Stimulated activated CD4-positive, alpha-beta T cell treated with anti-CD3 and anti-CD28 coated beads, Interleukin-2, amount 100 ng/mL, for 4 hours (primary cell): ENCODE measurements at regions not wholly inside any gene's neighbourhood (a gene's known extent, or its start where the extent isn't known, plus 50 kb on each side); places are given as distances from the start of the nearest gene placed in this dataset.

ENCODE experiments used
- DNase-seq: peaks from one replicate; pipeline ENCODE4 v3.0.0-alpha.2; 2020; ENCODE audit warnings: low read depth

DNA sequence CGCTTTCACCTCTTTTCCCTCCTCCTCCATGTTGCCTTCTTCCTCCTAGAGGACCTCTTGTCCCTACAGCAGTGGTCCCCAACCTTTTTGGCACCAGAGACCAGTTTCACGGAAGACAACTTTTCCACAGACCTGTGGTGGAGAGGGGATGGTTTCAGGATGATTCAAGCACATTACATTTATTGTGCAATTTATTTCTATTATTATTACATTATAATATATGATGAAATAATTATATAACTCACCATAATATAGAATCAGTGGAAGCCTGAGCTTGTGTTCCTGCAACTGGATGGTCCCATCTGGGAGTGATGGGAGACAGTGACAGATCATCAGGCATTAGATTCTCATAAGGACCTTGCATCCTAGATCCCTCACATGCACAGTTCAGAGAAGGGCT lies 152.2 kb upstream of the NCKAP5 start:
- no peak for DNase-seq

DNA sequence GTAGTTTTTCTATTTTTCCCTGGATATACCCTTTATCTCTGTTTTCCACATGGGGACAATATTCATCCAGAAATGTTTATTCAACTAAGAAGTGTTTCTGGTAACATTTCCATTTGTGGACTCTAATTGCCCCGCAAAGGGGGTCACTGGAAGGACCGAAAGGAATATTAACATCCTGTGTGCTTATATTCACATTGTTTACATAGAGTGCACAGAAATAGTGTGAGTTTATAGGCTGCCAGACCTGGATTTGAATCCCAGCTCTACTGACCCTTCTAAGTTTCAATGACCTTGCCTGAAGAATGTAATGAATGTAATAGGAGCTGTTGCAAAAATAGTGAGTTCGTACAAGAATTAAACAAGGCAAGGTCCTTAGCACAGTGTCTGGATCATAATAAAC lies 152.9 kb upstream of the NCKAP5 start:
- DNase-seq: no peak

DNA sequence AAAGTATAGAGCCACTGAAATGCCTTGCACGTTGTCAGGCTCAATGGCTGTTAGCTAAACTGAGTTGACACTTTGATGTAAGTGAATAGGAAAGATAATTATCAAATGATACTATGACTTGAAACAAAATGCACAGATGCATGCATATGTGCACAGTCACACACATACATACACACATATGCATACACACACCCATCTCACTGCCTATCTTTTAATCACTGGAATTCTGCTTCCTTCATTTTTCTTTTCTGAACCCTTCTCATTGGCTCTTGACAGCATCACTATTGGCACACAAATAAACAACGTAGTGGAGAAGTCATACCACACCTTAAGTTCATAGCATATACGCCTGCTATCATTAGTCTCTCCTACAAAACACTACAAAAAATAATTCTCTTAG lies 154.9 kb upstream of the NCKAP5 start:
- no peak for DNase-seq

DNA sequence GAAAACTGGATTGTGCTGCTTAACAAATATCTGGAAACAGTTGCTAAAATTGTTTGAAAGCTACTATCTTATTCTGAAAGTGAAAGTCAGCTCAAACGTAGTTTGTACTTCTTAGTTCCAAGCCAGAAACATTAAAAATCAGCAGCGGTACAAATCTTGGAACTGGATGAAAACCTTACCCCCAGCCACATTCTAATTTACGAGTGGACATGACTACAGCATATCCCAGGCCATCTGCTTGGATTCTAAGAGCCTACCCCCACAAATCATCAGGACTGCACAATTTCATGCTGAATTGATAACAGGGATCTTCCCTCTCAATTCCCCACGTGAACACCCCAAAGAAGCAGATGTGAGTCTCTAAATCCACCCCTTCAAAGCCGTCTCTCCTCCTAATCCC lies 158.7 kb upstream of the NCKAP5 start:
- no peak for DNase-seq

DNA sequence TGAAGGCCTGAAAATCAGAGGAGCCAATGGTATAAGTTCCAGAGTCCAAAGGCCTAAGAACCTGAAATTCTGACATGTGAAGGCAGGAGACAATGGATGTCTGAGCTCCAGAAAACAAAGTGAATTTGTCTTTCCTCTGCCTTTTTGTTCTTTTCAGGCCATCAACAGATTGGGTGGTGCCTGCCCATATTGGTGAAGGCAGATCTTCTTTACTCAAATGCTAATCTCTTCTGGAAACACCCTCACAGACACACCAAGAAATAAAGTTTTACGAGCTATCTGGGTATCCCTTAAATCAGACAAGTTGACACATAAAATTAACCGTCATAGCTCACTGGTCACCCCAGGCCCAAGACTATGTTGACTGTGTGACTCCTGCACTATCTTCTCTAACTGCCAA lies 163.8 kb upstream of the NCKAP5 start:
- no peak for DNase-seq

DNA sequence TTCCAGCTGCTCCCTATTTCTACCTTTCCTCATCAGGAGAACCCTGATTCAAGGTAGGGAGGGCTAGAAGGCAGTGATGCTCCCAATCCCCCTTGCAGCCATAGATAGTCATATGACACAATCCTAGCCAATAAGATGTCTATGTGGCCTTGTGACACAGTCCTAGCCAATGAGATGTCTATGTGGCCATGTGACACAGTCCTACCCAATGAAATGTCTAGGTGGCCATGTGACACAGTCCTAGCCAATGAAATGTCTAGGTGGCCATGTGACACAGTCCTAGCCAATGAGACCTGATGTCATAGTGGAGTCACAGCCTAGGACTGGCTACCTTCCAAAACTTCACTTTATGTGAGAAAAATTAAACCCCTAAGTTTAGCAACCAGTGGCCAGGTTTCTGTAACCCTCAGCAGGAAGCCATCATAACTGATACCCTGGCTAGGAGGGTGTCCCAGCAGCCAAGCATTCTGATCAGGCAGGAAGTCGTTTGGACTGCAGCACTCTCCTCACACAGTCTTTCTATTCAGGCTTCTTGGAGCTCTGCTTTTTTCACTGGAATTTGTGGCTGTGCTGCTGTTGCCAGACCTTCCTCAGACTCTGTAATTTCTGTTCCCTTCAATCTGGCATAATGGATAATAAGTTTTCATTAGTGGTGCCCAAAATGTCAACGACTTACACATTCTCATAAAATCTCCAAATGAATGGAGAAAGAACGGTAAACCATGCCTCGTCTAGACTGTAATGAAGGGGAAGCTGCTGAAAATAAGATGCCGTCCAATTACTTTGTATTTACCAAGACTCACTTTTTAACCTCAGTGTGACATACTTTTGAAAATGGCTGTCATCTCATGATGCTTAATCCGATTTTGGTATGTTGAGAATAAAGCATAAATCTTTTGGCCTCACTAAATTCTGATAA lies 165.0 kb upstream of the NCKAP5 start:
- DNase-seq: no peak

DNA sequence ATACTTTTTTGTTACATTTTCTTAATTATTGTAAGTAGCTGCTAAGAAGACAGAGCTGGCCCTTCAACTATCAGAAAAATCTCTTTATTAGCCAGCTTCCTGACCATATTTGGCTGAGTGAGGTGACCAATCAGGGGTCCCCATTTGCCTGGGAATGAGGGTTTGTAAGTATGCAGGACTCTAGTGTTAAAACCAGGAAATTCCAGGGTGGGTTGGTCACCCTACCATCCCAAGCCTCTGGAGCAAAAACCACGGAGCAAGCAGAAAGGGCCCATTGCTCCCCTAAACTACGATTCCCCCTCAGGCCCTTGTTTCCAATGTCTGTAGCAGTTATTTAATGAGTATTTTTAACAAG lies 165.6 kb upstream of the NCKAP5 start:
- DNase-seq: no peak

DNA sequence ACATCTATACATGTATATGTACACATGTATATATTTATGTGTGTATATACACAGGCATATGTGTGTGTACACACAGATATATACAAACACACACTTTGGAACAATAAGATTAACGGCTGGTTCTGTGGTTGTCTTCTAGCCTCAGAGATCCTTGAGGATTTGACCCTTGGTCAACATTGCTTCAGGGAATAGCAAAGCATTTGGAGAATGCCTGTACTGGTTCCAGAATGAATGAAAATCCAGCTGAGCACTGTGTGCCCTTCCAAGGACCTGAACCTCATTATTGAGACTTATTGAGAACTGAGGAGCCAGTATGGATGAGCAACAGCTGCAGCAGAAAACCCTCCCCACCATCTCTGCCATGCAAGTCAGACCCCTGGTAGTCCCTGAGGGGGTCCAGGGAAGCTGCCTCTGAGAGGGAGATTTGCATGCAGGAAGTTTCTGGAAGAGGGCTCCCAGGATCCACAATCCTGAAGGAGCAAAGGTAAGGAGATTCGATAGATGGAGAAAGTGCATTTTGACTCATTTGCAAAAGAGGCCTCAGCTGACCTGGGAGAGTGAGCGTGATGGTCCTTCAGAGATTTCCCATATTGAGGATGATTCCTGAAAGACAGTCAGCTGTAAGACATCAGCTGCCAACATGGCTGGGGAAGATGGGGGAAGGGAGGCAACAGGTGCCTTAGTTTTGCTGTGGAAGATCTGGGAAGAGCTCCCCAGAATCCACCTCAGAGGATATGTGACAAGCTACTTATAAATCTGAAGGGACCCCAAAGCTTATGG lies 166.6 kb upstream of the NCKAP5 start:
- no peak for DNase-seq

DNA sequence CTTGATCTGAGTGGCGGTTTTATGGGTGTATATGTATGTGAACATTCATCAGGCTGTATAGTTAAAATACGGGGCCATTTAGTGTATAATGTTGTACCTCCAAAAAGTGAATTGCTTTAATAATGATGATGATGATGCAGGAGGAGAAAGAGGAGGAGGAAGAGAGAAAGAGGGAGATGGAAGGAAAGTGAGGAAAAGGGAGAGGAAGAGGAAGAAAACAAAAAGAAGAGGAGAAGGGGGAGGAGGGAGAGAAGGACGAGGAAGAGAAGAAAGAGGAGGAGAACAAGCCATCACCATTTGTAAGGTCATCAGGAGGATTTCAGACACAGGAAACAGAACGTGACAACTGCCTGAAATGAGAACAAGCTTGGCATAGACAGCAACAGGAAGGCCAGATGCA lies 168.4 kb upstream of the NCKAP5 start:
- no peak for DNase-seq

DNA sequence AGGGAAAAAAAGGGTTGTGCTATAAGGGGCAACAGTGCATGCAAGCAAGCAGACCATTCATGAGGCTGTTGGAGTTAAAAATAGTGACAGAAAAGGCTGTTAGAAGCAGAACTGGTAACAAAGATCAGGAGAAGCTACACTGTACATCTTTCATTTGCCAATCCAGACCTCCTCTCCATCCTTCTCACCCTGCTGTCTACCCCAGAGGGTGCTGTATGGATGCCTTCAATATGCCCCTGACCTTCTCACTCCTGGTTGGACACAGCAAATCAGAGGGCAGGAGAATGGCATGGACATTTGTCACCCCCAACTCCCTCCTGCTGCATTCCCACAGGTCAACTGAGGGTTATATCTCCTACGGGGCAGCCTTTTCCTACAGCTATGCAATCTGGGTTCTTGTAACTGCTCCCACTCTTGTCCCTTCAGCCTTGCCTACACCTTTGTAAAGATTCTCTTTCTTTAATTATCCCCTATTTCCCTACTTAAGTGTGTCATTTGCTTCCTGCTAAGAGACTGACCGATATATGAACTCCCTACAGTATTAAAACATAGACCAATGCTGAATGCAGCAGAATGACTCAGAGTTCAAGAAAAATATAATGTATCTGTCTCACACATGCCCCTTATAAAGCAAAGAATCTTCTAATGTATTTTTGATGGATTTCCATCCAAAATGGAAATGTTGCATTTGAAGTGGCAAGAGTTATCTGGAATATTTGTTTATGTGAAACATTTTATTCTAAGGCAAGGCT lies 169.2 kb upstream of the NCKAP5 start:
- DNase-seq: no peak

DNA sequence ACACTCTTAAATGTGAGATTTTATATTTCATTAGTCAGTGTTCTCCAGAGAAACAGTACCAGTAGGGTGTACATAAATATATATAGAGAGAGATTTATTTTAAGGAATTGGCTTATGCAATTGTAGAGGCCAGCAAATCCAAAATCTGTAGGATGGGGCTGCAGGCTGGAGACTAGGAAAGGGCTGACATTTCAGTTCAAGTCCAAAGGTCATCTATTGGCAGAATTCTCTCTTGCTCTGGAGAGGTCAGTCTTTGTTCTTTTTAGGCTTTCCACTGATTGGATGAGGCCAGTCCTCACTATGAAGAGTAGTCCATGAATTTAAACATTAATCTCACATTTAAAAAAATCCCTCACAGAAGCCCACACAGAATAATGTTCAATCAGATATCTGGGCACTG lies 170.8 kb upstream of the NCKAP5 start:
- no peak for DNase-seq

DNA sequence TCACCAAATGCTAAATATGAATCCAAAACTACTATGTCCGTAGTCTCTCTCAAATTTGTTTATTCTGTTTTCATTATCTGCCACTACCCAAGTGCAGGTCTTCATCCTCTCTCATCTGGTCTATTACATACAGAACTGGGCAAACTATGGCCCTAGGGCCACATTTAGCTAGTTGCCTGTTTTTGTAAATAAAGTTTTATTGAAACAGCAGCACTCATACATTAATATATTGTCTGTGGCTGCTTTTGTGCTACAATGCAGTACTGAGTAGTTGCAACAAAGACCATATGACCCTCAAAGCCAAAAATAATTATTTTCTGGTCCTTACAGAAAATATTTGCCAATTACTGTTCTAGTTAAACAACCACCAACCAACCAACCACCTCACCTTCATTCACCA lies 172.2 kb upstream of the NCKAP5 start:
- DNase-seq: no peak

DNA sequence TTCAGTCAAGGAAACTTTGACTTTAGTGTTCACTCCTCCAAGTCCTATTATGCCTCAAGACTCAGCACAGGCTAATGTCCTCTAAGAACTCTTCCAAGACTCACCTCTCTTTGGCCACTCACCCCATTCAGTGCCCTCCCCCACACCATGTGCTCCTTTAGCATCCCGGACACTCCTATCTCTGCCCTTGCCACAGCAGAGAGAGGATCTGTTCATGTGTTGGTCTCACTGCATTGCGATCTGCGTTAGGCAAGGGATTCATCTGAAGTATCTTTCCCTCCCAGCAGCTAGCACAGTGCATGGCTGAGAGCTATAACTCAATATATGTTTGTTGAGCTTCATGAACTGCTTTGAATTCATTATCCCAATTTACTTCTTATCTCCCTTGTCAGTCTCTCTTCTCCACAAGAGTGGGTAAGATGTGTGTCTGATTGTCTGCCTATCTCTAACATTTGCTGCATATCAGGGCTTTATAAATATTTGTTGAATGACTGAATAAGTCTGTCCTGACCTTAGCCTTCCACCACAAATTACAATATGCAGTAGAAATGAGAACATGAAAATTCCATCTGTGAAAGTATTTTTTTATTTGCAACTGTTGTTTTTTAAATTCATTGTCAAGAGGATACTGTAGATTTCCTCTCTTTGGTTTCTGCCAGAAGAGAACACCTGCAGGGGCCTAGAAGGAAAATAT lies 179.9 kb upstream of the NCKAP5 start:
- DNase-seq: no peak

DNA sequence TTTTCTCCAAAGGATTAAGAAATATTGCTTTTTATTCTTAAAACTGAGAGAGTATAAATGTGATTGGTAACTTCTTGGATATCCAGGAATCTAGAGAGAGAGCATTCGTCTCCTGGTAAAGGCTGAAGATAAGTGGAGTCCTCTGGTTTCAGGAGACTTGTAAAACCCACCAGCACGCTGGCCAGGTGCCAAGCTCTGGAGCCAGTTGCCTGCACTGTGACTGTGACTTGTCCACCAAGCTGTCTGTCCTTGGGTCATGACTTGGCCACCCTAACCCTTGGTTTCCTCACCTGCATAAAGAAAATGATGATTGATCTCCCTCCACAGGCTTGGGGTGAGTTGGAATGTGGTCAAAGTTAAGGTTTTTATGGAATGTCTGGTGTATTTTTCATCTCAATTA lies 185.4 kb upstream of the NCKAP5 start:
- no peak for DNase-seq

DNA sequence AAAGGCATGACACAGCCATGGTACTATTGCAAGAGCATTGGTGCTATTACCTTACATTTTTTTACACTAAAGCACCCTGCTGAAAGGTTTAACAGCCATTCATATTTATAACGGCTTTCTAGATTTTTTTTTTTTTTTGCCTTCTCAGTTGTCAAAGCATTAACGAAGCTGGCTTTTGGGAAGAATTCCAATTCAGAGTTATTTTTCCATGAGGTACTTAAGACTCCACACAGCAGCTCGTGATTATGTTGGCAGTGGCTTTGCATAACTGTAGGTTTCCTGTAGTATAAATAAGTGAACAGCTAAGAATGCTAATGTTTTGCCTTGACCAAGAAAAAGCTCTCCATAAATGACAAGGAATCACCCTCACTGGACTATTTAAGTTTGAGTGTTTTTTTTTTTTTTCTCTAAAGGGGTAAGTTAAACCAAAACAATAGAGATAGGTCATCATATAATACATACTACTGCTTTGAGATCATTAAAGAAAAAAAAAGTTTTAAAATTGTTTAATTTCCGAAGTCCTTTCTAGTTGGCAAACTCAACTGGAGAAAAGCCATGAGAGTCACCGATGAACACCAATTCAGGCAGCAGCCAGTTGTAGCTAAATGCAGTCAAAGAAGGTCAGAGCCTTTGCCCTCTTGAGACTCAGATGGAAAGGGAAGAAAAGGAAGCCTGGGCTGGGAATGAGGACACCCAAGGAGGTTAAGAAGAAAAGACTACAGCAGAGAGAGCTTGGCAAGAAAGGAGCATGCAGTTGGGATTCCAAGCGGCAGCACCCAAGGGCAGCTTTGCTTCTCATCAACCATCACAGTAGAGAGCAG lies 187.4 kb upstream of the NCKAP5 start:
- DNase-seq: no peak

DNA sequence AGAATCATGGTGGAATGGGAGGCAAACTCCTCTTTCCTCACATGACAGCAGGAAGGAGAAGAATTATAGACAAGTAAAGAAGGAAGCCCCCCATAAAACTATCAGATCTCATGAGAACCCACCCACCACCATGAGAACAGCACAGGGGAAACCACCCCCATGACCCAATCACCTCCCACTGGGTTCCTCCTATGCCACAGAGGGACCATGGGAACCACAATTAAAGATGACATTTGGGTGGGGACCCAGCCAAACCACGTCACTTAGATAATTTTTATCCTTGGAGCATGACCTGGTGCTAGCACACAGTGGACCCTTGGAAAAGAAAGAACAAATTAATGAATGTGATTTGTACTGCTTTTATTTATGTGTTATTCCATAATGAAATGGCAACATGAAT lies 188.6 kb upstream of the NCKAP5 start:
- no peak for DNase-seq

DNA sequence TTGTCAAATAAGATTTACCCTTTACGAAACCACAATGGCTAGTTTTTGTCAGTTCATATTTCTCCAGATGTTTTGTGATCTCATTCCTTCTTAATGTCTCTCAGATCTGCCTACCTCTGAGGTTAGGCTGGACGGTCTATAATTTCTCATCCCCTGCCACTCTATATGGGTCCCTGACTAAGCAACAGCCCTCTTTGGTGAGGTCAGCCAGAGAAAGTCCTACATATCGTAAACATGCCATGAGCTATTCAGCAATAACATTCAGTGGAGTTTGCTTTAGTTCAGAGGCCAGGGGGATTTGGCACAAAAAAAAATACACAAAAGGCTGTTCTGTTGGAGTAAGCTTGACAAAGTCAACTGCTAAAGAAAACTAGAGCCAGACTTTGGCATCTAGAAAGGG lies 192.1 kb upstream of the NCKAP5 start:
- DNase-seq: no peak

DNA sequence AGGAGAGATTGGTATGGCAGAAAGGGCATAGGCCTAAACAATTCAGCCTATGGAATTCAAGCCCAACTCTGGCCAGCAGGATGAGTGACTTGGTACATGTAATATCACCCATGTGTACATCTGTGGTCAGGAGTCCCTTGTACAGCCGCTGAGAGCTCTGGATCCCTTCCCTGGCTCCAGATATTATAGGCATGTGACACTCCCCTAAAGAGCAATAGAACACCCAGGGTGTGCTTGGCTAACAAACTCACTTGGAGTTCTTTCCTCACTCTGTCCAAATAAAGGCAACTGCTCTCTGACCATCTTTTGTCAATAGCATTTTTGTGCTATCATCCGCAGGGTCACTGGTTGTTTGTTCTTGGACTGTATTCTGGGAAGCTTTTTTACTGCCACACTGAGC lies 197.4 kb upstream of the NCKAP5 start:
- DNase-seq: no peak

DNA sequence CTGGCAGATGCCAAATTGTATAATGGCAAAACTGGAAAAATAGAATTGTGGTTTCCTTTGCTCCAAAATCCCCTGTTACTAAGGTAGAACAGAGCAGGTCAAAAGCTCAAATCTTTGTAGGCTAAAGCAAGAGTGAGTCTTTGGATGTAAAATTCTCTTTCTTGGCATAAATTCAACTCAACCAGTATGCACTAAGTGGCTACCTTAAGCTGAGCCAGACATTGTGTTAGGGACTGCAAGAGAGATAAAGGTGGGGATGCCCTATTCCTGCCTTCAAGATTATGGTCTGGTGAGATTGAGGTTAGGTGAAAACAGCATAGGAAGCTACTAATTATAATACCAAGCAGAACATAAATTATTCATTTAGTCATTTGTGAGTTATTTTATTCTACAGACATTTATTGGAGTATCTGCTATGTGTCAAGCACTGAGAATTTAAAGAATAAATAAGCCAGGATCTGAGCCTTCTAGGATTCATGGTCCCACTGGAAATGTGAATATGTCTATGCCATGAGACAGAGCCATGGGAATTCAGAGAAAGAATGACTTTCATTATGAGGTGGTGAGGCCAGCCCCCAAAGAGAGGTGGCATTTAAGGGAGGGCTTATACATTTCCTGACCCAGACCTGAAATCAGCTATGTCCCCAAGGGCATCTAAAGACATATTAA lies 198.0 kb upstream of the NCKAP5 start:
- no peak for DNase-seq

DNA sequence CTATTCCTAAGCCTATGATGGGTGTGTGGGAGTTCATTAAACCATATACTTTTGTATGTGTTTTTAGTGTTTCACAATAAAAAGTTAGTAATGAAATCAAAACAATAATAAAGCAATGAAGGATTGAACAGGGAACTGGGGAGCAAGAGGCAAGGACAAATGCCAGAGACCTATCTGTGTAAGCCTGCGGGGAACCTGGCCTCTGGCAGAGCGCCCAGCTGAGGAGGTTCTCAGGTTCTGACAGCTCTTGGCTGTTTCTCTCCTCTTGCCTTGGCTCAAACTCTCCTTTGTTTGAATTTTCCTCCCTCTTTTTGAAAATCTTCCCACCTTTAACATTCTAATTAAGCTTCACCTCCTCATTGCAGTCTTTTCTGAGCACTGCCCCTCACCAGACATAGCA lies 200.0 kb upstream of the NCKAP5 start:
- no peak for DNase-seq
